Mucosa of rectum (tissue), 2 donors: ENCODE measurements at regions not wholly inside any gene's neighbourhood (a gene's known extent, or its start where the extent isn't known, plus 50 kb on each side); places are given as distances from the start of the nearest gene placed in this dataset.

Experiments
- H3K27ac ChIP-seq, 2 donors: one replicate each; pipeline ENCODE4 v1.7.0; 2013; ENCODE audit warnings: inconsistent platforms in 2 of 2, low read depth in 2 of 2, low read length in 2 of 2
- H3K27me3 ChIP-seq, 2 donors: one replicate each; pipeline ENCODE4 v1.7.0; 2013; ENCODE audit warnings: low read length in 2 of 2; ENCODE audit not compliant: control insufficient read depth in 2 of 2, insufficient read depth in 2 of 2
- H3K36me3 ChIP-seq, 2 donors: one replicate each; pipeline ENCODE4 v1.7.0; 2013; ENCODE audit warnings: low read length in 2 of 2; ENCODE audit not compliant: control insufficient read depth in 2 of 2, insufficient read depth in 2 of 2
- H3K4me1 ChIP-seq, 2 donors: one replicate each; pipeline ENCODE4 v1.7.0; 2013; ENCODE audit warnings: low read length in 2 of 2, mild to moderate bottlenecking in 1 of 2; ENCODE audit not compliant: control insufficient read depth in 2 of 2, insufficient read depth in 2 of 2
- H3K4me3 ChIP-seq, 2 donors: one replicate each; pipeline ENCODE4 v1.7.0; 2013; ENCODE audit warnings: low read length in 2 of 2
- H3K9ac ChIP-seq, 2 donors: one replicate each; pipeline ENCODE4 v1.7.0; 2013; ENCODE audit warnings: low read length in 2 of 2, low read depth in 1 of 2, mild to moderate bottlenecking in 1 of 2
- H3K9me3 ChIP-seq, 2 donors: one replicate each; pipeline ENCODE4 v1.7.0; 2013; ENCODE audit warnings: low read length in 2 of 2; ENCODE audit not compliant: control insufficient read depth in 2 of 2
- donor health status: healthy.
- donor health status: Normal muscosa, but diverticular disease.

DNA sequence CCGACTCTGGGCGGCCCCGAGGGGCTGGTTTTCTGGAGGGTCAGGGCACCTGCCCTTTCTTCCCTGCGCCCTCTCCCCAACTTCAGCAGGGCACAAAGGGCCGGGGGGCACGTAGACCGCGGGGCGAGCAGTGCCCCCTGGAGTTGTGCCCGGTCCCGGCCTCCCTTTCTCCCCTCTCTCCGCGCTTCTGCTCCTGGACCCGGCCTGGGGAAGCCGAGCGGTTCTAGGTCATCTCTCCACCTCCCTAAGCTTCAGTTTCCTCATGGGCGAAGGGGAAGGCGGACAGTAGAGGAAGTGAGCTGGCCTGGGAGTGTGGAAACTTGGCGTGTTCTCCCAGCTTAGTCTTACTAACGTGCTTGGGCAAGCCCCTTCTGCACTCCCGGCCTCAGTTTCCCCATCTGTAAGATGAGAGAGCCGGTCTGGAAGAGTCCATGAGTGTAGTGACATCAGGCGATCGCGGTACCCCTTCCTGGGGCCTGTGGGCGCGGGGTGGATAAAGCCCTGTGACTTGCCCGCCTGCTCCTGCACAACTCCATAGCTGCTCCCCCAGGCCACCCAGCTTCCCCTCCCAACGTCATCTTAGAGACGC lies 158.6 kb upstream of the PARP11 start:
- Histone ChIP-seq H3K9me3 (no peaks in the 10 kb centered on the region), H3K9ac (peak overlapping the region; percentile 41 to 57), H3K27me3 (peaks cover 0 to 2% of the 10 kb centered on the region in 2 donors), H3K4me3 (peak overlapping the region; percentile 40 to 44), H3K4me1 (peaks cover 7 to 18% of the 10 kb centered on the region in 2 donors), H3K27ac (peak overlapping the region; percentile 41 to 70), H3K36me3 (no peaks in the 10 kb centered on the region)

DNA sequence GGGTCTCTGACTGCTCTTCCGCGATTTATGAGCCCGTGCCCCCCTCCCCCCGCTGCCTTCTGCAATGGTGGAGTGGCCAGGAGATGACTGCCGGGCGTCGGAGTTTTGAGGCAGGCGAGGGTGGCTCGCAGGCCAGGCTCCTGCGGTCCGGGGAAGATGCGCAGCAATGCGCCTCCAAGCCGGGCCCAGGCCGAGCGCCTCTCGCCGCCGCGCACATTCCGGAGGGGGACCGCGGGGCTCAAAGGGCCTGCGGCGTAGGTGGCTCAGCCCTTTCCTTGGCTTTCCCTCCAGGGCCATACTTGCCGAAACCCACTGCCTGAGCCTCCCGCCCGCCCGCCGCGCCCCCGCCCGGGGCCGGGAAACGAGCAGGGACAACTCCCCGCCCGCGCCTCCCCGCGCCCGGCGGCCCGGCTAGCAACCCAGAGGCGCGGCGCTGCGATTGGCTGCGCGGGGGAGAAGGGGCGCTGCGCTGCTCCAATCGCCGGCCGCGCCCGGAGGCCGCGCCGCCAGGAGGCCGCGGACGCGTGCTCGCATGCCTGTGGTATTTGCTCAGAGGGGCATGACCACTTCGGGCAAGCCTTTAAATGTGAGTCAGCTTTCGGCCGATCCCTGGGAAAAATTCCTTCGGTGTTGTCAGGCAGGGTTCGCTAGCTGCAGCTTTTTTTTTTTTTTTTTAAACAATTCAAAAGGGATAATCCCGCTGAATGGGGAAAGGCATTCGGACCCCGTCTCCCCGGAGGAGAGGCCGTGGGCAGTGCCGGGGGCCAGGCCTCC lies 157.9 kb upstream of the PARP11 start:
- Histone ChIP-seq H3K9ac (peak overlapping the region; percentile 41 to 61), H3K27me3 (no peaks in the 10 kb centered on the region), H3K9me3 (no peaks in the 10 kb centered on the region), H3K4me1 (peaks cover 7 to 18% of the 10 kb centered on the region in 2 donors), H3K27ac (peak overlapping the region; percentile 64 to 76), H3K4me3 (peak overlapping the region; percentile 55 to 60), H3K36me3 (no peaks in the 10 kb centered on the region)

DNA sequence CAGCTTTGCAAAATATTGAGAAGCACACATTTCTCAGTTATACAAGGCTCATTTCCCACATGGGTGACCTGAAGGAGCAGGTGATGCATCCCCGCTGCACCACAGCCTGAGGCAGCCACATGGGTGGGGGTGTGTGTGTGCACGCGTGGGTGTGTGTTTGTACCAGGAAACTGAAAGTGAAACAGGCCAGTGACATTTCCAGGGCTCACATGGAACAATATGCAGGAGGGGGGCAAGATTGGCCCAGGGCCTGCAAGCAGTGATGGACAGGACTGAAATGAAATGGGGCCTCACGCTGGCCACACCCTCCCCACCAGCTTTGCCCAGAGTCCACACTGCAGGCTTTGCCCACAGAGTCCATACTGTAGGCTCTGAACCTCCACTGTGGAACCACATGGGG lies 154.2 kb upstream of the PARP11 start:
- H3K9me3 ChIP-seq = no peaks in the 10 kb centered on the region
- H3K9ac ChIP-seq = no peak overlapping the region
- no peaks in the 10 kb centered on the region for H3K36me3 ChIP-seq
- no peak overlapping the region for H3K27ac ChIP-seq
- H3K27me3 ChIP-seq = no peaks in the 10 kb centered on the region
- H3K4me3 ChIP-seq = no peak overlapping the region
- H3K4me1 ChIP-seq = peaks cover 7 to 18% of the 10 kb centered on the region in 2 donors

DNA sequence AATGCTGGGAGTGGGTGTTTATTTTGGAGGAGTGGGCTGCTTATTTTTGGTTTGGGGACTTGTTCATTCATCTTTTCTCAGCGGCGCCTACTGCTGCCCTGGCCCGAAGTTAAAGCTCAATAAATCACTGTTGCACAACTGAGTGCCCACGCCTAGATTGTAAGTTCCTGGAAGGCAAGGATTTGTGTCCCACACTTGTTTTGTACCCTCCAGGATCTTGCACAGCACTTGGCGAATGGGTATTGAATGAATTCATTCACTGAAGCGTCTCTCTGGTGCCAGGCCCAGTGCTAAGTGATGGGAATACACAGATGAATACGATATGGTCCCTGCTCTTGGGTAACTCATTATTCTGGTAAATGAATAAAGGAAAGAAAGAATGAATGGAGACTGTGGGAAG lies 153.3 kb upstream of the PARP11 start:
- Histone ChIP-seq H3K27me3 (no peaks in the 10 kb centered on the region), H3K9ac (no peak overlapping the region), H3K36me3 (no peaks in the 10 kb centered on the region), H3K27ac (no peak overlapping the region), H3K9me3 (no peaks in the 10 kb centered on the region), H3K4me3 (no peak overlapping the region), H3K4me1 (peaks cover 2 to 11% of the 10 kb centered on the region in 2 donors)

DNA sequence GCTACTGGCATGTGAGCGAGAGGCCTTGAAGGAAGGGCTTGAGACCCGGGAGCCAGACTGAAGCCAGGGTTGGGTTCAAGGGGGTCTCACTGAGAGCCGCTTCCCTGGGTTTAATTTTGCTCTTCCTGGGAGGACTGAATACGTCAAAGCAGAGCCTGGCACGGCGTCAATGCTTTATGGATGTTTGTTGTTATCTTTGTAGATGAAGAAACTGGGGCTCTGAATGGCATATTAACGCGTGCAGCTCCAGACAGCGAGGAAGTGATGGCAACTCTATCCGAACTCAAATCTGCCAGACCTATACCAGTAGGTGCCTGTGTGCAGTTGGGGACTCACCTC lies 152.8 kb upstream of the PARP11 start:
- no peak overlapping the region for H3K27ac ChIP-seq
- H3K4me1 ChIP-seq = peaks cover 2 to 9% of the 10 kb centered on the region in 2 donors
- H3K27me3 ChIP-seq = no peaks in the 10 kb centered on the region
- H3K9ac ChIP-seq = no peak overlapping the region
- no peaks in the 10 kb centered on the region for H3K9me3 ChIP-seq
- H3K4me3 ChIP-seq = no peak overlapping the region
- no peaks in the 10 kb centered on the region for H3K36me3 ChIP-seq

DNA sequence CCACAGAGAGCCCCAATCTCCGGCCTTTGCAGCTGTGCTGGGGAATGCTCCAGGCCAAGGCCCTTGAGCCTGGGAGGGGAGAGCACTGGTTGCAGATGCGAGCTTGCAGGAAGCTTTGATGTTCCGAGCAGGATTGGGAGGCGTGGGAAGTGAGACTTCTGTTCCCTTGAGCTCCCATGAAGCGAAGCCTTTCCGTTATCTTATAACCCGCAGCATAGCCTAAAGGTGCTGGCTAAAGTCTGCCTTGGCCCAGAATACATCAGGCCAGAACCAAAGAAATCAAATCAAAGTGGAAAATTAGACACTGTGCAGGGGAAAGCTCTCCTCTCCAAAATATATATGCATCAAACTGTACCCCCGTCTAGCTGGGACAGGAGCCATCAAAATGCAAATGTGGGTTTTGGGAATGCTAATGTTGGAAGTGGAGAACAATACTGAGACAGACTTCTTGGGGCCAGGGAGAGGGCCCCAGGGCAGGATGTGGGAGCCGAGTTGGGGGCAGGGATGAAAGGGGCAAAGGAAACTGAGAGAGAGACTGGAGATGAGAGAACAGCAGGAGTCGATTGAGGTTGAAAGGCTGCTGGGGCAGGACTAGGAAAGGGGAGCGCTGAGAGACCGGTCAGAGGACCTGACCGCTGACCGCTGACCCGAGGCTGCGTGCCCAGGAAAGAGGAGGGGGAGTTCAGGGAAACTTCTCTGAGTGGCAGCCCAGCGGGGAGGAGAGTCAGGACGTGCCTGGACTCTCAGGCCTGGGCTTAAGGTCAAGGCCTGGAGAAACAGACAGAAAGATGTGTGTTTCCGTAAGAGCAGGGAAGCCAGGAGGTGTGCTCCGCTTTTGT lies 152.2 kb upstream of the PARP11 start:
- H3K9ac ChIP-seq = no peak overlapping the region
- H3K4me3 ChIP-seq = no peak overlapping the region
- H3K27ac ChIP-seq = no peak overlapping the region
- H3K36me3 ChIP-seq = no peaks in the 10 kb centered on the region
- no peaks in the 10 kb centered on the region for H3K9me3 ChIP-seq
- H3K4me1 ChIP-seq = peaks cover 2 to 5% of the 10 kb centered on the region in 2 donors
- no peaks in the 10 kb centered on the region for H3K27me3 ChIP-seq

DNA sequence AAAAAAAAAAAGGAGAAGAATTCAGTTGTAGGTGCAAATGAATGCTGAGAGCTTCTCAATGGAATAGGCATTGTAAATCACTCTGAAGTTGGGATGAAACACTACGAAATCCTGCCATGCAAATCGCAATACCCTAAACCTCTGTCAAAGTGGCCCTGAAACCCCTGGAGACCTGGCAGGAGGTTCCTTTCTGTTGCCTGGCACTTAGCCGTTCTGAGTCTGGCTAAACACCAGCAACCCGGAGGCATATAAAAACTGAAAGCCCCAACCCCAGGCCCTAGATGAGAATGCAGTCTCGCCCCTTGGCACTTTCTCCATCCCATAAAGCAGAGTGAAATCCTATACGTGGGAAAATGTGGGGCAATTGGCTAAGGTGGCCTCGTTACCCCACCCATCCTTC lies 151.5 kb upstream of the PARP11 start:
- Histone ChIP-seq H3K27ac (no peak overlapping the region), H3K36me3 (no peaks in the 10 kb centered on the region), H3K9me3 (no peaks in the 10 kb centered on the region), H3K4me3 (no peak overlapping the region), H3K4me1 (peaks cover 2 to 5% of the 10 kb centered on the region in 2 donors), H3K27me3 (no peaks in the 10 kb centered on the region), H3K9ac (no peak overlapping the region)

DNA sequence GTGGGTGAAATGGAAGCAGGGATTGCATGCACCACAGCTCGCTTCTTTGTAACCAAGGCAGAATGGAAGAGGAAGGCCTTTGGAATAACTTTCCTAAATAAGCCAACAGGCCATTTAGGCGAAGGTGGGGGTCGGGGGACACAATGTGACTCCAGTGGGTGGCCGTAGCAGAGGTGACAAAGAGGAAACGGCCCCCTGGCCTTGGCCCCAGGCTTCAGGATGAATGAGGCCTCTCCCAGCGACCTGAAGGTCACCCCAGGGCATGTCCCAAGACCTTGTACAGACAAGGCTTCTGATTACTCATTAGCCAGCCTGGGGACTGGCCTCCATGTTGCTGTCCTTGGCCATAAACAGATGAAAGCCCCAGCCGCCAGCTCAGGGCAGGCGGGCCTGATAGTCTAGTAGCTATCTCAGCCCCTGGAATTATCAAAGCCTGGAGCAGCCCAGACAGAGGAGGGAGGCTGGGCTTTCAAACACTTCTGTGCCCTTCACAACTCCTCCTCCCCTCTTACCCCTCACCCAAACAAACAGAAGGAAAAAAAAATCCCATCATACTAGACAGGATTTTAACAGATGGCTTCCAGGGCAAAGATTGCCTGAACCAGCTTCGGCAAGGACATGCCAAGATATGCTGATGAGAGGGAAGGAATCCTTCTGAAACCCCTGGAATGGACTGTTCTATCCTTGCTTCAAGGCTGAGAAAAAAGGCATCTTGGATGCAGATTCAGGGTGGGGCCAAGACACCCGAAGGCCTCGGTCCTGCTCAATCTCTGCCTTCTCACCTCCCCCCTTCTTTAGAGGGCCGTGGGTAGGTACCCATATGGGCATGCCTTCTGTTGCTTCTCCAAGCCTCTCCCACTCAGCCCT lies 142.3 kb upstream of the PARP11 start:
- no peaks in the 10 kb centered on the region for H3K36me3 ChIP-seq
- H3K4me1 ChIP-seq = peaks cover 12 to 15% of the 10 kb centered on the region in 2 donors
- no peak overlapping the region for H3K9ac ChIP-seq
- H3K9me3 ChIP-seq = no peaks in the 10 kb centered on the region
- no peak overlapping the region for H3K4me3 ChIP-seq
- H3K27ac ChIP-seq = peak overlapping the region in 1 of 2 donors; percentile 23
- H3K27me3 ChIP-seq = no peaks in the 10 kb centered on the region

DNA sequence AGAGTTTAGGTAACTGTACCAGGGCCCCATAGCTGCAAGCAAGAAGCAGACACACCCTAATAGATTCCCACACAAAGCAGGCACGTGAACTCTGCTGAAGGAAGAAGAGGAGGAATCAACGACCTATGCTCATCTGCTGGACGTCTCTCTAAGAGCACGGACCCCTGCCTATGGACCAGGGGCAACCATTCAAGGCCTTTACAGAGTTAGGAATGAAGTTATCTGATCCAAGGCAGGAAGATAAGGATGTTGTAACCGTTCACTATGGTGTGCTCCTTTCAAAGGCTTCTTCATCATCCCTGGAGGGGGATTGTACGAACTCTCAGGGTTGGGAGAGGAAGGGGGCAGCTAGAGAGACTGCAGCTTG lies 141.6 kb upstream of the PARP11 start:
- Histone ChIP-seq H3K9me3 (no peaks in the 10 kb centered on the region), H3K4me1 (peaks cover 12 to 15% of the 10 kb centered on the region in 2 donors), H3K27me3 (no peaks in the 10 kb centered on the region), H3K9ac (no peak overlapping the region), H3K36me3 (no peaks in the 10 kb centered on the region), H3K4me3 (no peak overlapping the region), H3K27ac (no peak overlapping the region)
